Common myeloid progenitor, CD34-positive (primary cell): ENCODE measurements at regions not wholly inside any gene's neighbourhood (a gene's known extent, or its start where the extent isn't known, plus 50 kb on each side); places are given as distances from the start of the nearest gene placed in this dataset.

Experiments
- CTCF ChIA-PET: fragments of 350-600 bp; sonication (Branson Sonifier 250); formaldehyde crosslinking; loops from one replicate; lab custom pipeline; 2021; ENCODE audit warnings: antibody characterized with exemption; lab: Charles Lee
- POLR2A ChIA-PET: fragments of 350-600 bp; sonication (Branson Sonifier 250); formaldehyde crosslinking; loops from one replicate; lab custom pipeline; 2021; ENCODE audit warnings: antibody characterized with exemption; lab: Charles Lee
- DNase-seq, 3 donors: peaks; one replicate each; pipeline versions ENCODE4 v3.0.0 to v3.0.0-alpha.2; 2013
- H3K27ac ChIP-seq, 2 experiments: 1 replicate in 1 of 2; 2 replicates in 1 of 2; pipeline ENCODE4 v1.7.0; 2013; ENCODE audit warnings: inconsistent platforms in 2 of 2, low read length in 2 of 2, mild to moderate bottlenecking in 2 of 2, low read depth in 1 of 2, moderate library complexity in 1 of 2; ENCODE audit not compliant: severe bottlenecking in 2 of 2, insufficient read depth in 1 of 2, poor library complexity in 1 of 2
- H3K27me3 ChIP-seq, 5 experiments: replicated peaks in 2 of 5; 1 replicate in 3 of 5; 2 replicates in 2 of 5; pipeline versions ENCODE4 v1.6.1 to v1.7.0; 2013; ENCODE audit warnings: low read length in 4 of 5, mild to moderate bottlenecking in 2 of 5, moderate library complexity in 2 of 5, inconsistent platforms in 1 of 5; ENCODE audit not compliant: insufficient read depth in 5 of 5, control insufficient read depth in 4 of 5
- H3K36me3 ChIP-seq, 4 experiments: 1 replicate in 2 of 4; 2 replicates in 2 of 4; pipeline versions ENCODE4 v1.6.1 to v1.7.0; 2013; ENCODE audit warnings: low read length in 3 of 4, control low read depth in 1 of 4, mild to moderate bottlenecking in 1 of 4; ENCODE audit not compliant: control insufficient read depth in 4 of 4, insufficient read depth in 4 of 4
- H3K4me1 ChIP-seq, 4 experiments: 1 replicate in 3 of 4; 2 replicates in 1 of 4; pipeline versions ENCODE4 v1.6.1 to v1.7.1; 2013; ENCODE audit warnings: low read length in 3 of 4, mild to moderate bottlenecking in 3 of 4, control low read depth in 1 of 4, inconsistent platforms in 1 of 4, moderate library complexity in 1 of 4; ENCODE audit not compliant: control insufficient read depth in 4 of 4, insufficient read depth in 4 of 4; ENCODE audit errors: control extremely low read depth in 1 of 4
- H3K4me3 ChIP-seq, 7 experiments: 1 replicate in 4 of 7; 2 replicates in 3 of 7; pipeline versions ENCODE4 v1.5.1 to v1.7.0; 2013; ENCODE audit warnings: mild to moderate bottlenecking in 7 of 7, low read length in 6 of 7, moderate library complexity in 6 of 7, inconsistent platforms in 2 of 7, low read depth in 2 of 7, control low read depth in 1 of 7; ENCODE audit not compliant: insufficient read depth in 4 of 7, control insufficient read depth in 1 of 7; ENCODE audit errors: extremely low read depth in 1 of 7
- H3K9me3 ChIP-seq, 5 experiments: 1 replicate in 4 of 5; 2 replicates in 1 of 5; pipeline versions ENCODE4 v1.6.1 to v1.7.1; 2013; ENCODE audit warnings: low read length in 4 of 5, mild to moderate bottlenecking in 2 of 5, inconsistent platforms in 1 of 5, low read depth in 1 of 5, moderate library complexity in 1 of 5; ENCODE audit not compliant: control insufficient read depth in 4 of 5, insufficient read depth in 2 of 5; ENCODE audit errors: control extremely low read depth in 1 of 5
- WGBS: methylation state at CpG from one replicate; pipeline ENCODE4 v1.1.5; 2013; ENCODE audit not compliant: insufficient coverage; 5-methylcytosine and 5-hydroxymethylcytosine counted together

GRCh38 chr4:138800421-138800820 lies 215.2 kb upstream of the NOCT start:
- Histone ChIP-seq H3K4me1 (no peaks in the 10 kb centered on the region), H3K9me3 (no peaks in the 10 kb centered on the region), H3K4me3 (no peak overlapping the region), H3K27ac (no peak overlapping the region), H3K36me3 (no peaks in the 10 kb centered on the region), H3K27me3 (peaks cover 0 to 29% (median 19%) of the 10 kb centered on the region in 5 experiments)
- WGBS = 68% methylated on average over 3 of the region's 4 CpGs
- no peak for DNase-seq
- POLR2A ChIA-PET = no interaction called here
- CTCF ChIA-PET = interaction anchor here (1.5 kb wide), 1 partner anchor 10 kb away, joined by 4 read pairs; no protein-coding TSS in a partner anchor

DNA sequence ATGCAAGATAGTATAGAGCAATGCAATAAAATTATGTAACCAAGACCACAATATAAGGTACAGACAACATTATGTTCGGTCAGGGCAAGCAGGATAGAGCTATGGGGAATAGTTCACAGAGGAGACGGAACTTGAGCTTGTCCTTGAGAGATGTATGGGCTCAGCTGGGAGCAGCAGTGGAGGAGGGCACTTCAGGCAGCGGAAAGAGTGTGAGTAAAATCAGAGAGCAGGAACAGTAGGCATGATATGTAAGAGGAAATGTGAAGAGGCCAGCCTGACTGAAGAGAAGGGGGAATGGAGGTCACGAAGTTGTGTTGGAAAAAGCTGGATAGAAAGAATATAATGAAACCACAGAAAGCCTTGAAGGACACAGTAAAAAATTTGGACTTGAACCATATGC lies 217.2 kb upstream of the NOCT start:
- no peaks in the 10 kb centered on the region for H3K36me3 ChIP-seq
- CTCF ChIA-PET = interaction anchor here (1.4 kb wide), 1 partner anchor 9 kb away, joined by 3 read pairs; no protein-coding TSS in a partner anchor
- H3K27ac ChIP-seq = no peak overlapping the region
- H3K4me3 ChIP-seq = no peak overlapping the region
- 96% methylated on average over 3 of the region's 4 CpGs for WGBS
- POLR2A ChIA-PET = no interaction called here
- H3K9me3 ChIP-seq = no peaks in the 10 kb centered on the region
- H3K27me3 ChIP-seq = peaks cover 0 to 9% (median 8%) of the 10 kb centered on the region in 5 experiments
- DNase-seq = no peak
- no peaks in the 10 kb centered on the region for H3K4me1 ChIP-seq

DNA sequence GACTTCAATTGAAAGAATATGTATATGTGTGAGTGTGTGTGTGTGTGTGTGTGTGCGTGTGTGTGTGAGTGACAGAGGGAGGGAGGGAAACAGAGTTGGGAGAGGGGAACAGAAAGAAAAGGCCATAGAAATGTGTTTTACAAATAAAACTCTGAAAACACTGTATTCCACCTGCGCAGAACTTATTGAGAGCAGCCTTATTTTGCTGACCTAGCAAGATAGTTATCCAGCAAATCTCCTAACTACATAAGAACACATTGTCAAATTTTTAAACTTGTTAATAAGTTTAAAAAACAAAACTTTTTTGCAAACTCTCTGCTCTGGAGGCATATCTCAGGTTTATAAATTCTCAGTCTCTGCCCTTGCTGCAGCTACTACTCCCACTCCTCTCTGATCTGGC lies 217.9 kb upstream of the NOCT start:
- no peak for DNase-seq
- H3K4me3 ChIP-seq = no peak overlapping the region
- POLR2A ChIA-PET = no interaction called here
- H3K36me3 ChIP-seq = no peaks in the 10 kb centered on the region
- H3K27me3 ChIP-seq = peaks cover 0 to 8% (median 5%) of the 10 kb centered on the region in 5 experiments
- WGBS = 83% methylated on average over 2 of the region's 2 CpGs
- H3K4me1 ChIP-seq = no peaks in the 10 kb centered on the region
- no peak overlapping the region for H3K27ac ChIP-seq
- CTCF ChIA-PET = interaction anchor here (1.4 kb wide), 1 partner anchor 10 kb away, joined by 3 read pairs; no protein-coding TSS in a partner anchor
- no peaks in the 10 kb centered on the region for H3K9me3 ChIP-seq

- no peak overlapping the region for H3K4me3 ChIP-seq
- ChIA-PET POLR2A (no interaction called here), CTCF (no interaction called here)
- no peak for DNase-seq
- WGBS = 97% methylated on average over 11 of the region's 11 CpGs
- H3K27ac ChIP-seq = no peak overlapping the region
- peaks cover 0 to 8% (median 3%) of the 10 kb centered on the region in 5 experiments for H3K27me3 ChIP-seq
- no peaks in the 10 kb centered on the region for H3K36me3 ChIP-seq
- H3K9me3 ChIP-seq = no peaks in the 10 kb centered on the region
- H3K4me1 ChIP-seq = no peaks in the 10 kb centered on the region
Measured at GRCh38 chr4:138796761-138797160, 218.8 kb upstream of the NOCT start.

DNA sequence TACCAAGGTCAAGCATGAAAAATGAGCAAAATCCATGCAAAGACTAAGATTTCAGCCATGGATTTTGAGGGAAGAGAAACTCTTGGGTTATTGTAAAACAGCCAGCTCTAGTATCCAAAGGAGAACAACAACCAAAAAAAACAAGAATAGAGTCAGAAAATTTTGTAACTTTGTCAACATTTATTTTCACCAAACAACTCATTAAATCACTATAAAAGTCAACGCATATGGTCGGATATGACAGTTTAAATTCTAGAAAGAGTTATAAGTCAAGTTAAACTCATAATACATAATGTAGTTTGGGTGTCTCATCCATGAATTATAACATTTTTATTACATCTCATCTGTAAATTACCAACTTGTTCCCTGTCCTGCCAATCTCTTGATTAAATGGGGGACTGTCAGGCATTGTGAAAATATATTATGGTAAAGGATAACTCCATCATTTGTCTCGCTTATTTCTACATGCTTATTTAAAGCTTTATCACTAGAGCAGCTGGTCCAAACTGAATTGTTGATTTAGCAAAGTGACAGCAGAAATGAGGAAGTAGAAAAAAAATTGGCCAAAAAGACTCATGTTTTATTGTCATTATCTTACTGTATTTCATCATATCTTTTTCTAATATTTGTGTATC lies 224.8 kb upstream of the NOCT start:
- Histone ChIP-seq H3K4me3 (no peak overlapping the region), H3K36me3 (no peaks in the 10 kb centered on the region), H3K4me1 (no peaks in the 10 kb centered on the region), H3K27me3 (peaks cover 0 to 2% (median 0%) of the 10 kb centered on the region in 5 experiments), H3K27ac (no peak overlapping the region), H3K9me3 (no peaks in the 10 kb centered on the region)
- ChIA-PET CTCF (no interaction called here), POLR2A (no interaction called here)
- WGBS = no CpG with 5 or more reads among the region's 3 CpGs
- peak in 2 of 3 donors; percentile 42 to 61 for DNase-seq

DNA sequence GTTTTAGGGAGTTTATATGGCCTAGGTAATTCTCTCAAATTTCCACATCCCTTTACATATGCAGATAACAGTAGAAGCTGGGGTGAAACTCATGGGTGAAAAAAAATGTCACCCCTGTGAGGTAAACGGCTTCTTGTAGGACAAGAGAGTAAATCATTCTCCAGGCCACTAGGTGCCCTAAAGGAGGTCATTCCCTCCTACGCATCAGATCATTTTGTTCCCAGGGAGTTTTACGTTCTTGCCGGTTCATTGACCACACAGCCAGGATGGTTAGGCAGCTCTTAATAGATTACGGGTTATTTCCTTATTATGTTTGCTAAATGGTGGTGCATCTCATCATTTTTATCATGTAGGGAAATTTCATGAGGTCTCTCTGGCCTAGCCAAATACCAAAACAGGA lies 225.8 kb upstream of the NOCT start:
- no peak overlapping the region for H3K27ac ChIP-seq
- H3K4me3 ChIP-seq = no peak overlapping the region
- H3K27me3 ChIP-seq = no peaks in the 10 kb centered on the region
- CTCF ChIA-PET = no interaction called here
- no peaks in the 10 kb centered on the region for H3K9me3 ChIP-seq
- H3K36me3 ChIP-seq = no peaks in the 10 kb centered on the region
- DNase-seq = no peak
- WGBS = 97% methylated on average over 3 of the region's 5 CpGs
- POLR2A ChIA-PET = no interaction called here
- no peaks in the 10 kb centered on the region for H3K4me1 ChIP-seq

DNA sequence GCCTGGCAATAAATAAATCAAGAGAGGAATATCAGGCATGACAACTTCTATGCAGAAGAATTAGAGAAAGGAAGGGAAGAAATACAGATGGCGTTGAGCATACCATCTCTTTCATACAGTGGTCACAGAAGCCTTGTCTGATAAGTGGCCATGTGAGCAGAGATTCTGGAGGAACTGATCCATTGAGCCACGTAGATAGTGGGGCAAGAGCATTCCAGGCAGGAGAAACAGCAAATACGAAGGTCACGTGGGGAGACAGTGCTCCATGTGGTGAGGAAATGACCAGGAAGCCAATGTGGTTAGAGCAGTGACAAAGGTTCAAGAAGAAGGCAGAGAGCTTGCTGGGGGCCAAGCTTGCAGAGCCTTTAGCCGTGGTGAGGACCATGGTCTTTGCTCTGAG lies 226.7 kb upstream of the NOCT start:
- Histone ChIP-seq H3K4me3 (no peak overlapping the region), H3K27ac (no peak overlapping the region), H3K4me1 (no peaks in the 10 kb centered on the region), H3K9me3 (no peaks in the 10 kb centered on the region), H3K36me3 (no peaks in the 10 kb centered on the region), H3K27me3 (no peaks in the 10 kb centered on the region)
- CTCF ChIA-PET = no interaction called here
- POLR2A ChIA-PET = no interaction called here
- no peak for DNase-seq
- 59% methylated on average over 4 of the region's 5 CpGs for WGBS
